ENCODE measurements at regions not wholly inside any gene's neighbourhood (a gene's known extent, or its start where the extent isn't known, plus 50 kb on each side); places are given as distances from the start of the nearest gene placed in this dataset.

DNA sequence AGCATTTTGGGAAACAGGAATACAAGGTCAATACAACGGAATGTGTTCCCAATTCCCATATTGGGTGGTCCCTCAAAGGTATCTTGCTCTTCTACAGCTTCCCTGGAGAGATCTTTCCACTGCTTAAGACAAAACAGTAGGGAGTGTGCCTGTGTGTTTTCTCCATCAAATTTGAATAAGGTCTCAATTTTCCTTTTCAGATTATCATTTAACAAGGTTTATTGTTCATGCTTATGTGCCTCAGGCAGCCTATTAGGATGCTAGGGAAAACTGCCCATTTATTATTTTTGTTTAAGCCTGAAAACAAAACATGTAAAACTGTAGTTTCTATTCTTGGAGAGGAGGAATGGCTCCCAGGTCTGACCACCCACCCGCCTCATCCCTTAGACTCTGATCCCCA is 622.7 kb downstream of the LMO4 start:
- no peaks in the 10 kb centered on the region for H3K4me1 ChIP-seq (ENCODE audit: control insufficient read depth in 2 of 3, insufficient read depth in 2 of 3, low read depth in 1 of 3, low read length in 3 of 3)
- no peak for TF ChIP-seq CTCF (IDR thresholded peaks at IDR 0.05; ENCODE audit: borderline replicate concordance, extremely low read depth, insufficient read depth)
- H3K27ac ChIP-seq (ENCODE audit: low read depth in 2 of 2, low read length in 2 of 2) = no peak overlapping the region
- DNase-seq (no peak), FAIRE-seq (no peak)
- H3K9me3 ChIP-seq (ENCODE audit: control insufficient read depth in 2 of 3, insufficient read depth in 1 of 3, low read length in 3 of 3) = no peaks in the 10 kb centered on the region
- intact Hi-C loops (cut with DNase I) = no loop called here
- H3K36me3 ChIP-seq (ENCODE audit: control insufficient read depth in 2 of 3, insufficient read depth in 3 of 3, low read length in 3 of 3) = no peaks in the 10 kb centered on the region
- no peak overlapping the region for H3K4me3 ChIP-seq (ENCODE audit: low read length in 3 of 3)
- no peak overlapping the region for H3K9ac ChIP-seq (ENCODE audit: low read length in 3 of 3)
- H3K27me3 ChIP-seq (ENCODE audit: control insufficient read depth, insufficient read depth, low read length) = no peaks in the 10 kb centered on the region

DNA sequence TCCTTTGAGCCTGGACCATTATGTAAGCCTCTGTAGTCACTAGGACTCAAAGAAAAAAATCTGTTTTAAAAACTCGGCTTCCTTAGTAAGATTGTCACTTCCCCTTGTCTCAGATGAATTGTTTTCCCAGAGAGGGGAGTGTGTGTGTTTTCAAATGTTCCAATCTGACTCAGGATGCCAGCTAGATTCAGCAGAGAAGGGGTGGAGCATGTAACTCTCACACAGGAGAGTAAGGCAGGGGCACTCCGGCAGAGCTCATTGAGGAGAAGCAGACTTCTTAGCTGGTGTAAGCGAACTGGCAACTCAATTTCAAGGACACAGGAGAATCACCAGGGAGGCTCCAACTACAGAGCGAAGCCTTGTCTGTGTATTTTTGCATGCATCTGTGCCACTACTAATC is 623.2 kb downstream of the LMO4 start:
- H3K9ac ChIP-seq (ENCODE audit: low read length in 3 of 3) = no peak overlapping the region
- no peak overlapping the region for H3K4me3 ChIP-seq (ENCODE audit: low read length in 3 of 3)
- no peaks in the 10 kb centered on the region for H3K4me1 ChIP-seq (ENCODE audit: control insufficient read depth in 2 of 3, insufficient read depth in 2 of 3, low read depth in 1 of 3, low read length in 3 of 3)
- H3K36me3 ChIP-seq (ENCODE audit: control insufficient read depth in 2 of 3, insufficient read depth in 3 of 3, low read length in 3 of 3) = no peaks in the 10 kb centered on the region
- no peak for TF ChIP-seq CTCF (IDR thresholded peaks at IDR 0.05; ENCODE audit: borderline replicate concordance, extremely low read depth, insufficient read depth)
- H3K27me3 ChIP-seq (ENCODE audit: control insufficient read depth, insufficient read depth, low read length) = no peaks in the 10 kb centered on the region
- H3K9me3 ChIP-seq (ENCODE audit: control insufficient read depth in 2 of 3, insufficient read depth in 1 of 3, low read length in 3 of 3) = no peaks in the 10 kb centered on the region
- intact Hi-C loops (cut with DNase I) = no loop called here
- DNase-seq (peak in 2 of 5 donors; percentile 26 to 59), FAIRE-seq (no peak)
- no peak overlapping the region for H3K27ac ChIP-seq (ENCODE audit: low read depth in 2 of 2, low read length in 2 of 2)

- TF ChIP-seq CTCF (IDR thresholded peaks at IDR 0.05; ENCODE audit: borderline replicate concordance, extremely low read depth, insufficient read depth) = no peak
- FAIRE-seq (no peak), DNase-seq (no peak)
- Histone ChIP-seq H3K36me3 (ENCODE audit: control insufficient read depth in 2 of 3, insufficient read depth in 3 of 3, low read length in 3 of 3) (no peaks in the 10 kb centered on the region), H3K9me3 (ENCODE audit: control insufficient read depth in 2 of 3, insufficient read depth in 1 of 3, low read length in 3 of 3) (no peaks in the 10 kb centered on the region), H3K27ac (ENCODE audit: low read depth in 2 of 2, low read length in 2 of 2) (no peak overlapping the region), H3K4me3 (ENCODE audit: low read length in 3 of 3) (no peak overlapping the region), H3K9ac (ENCODE audit: low read length in 3 of 3) (no peak overlapping the region), H3K4me1 (ENCODE audit: control insufficient read depth in 2 of 3, insufficient read depth in 2 of 3, low read depth in 1 of 3, low read length in 3 of 3) (no peaks in the 10 kb centered on the region), H3K27me3 (ENCODE audit: control insufficient read depth, insufficient read depth, low read length) (no peaks in the 10 kb centered on the region)
- intact Hi-C loops (cut with DNase I) = no loop called here
Observed at GRCh38 chr1:87953121-87953520, 624.4 kb downstream of the LMO4 start.

- Histone ChIP-seq H3K4me1 (ENCODE audit: control insufficient read depth in 2 of 3, insufficient read depth in 2 of 3, low read depth in 1 of 3, low read length in 3 of 3) (no peaks in the 10 kb centered on the region), H3K27me3 (ENCODE audit: control insufficient read depth, insufficient read depth, low read length) (no peaks in the 10 kb centered on the region), H3K9me3 (ENCODE audit: control insufficient read depth in 2 of 3, insufficient read depth in 1 of 3, low read length in 3 of 3) (no peaks in the 10 kb centered on the region), H3K9ac (ENCODE audit: low read length in 3 of 3) (no peak overlapping the region), H3K36me3 (ENCODE audit: control insufficient read depth in 2 of 3, insufficient read depth in 3 of 3, low read length in 3 of 3) (no peaks in the 10 kb centered on the region), H3K27ac (ENCODE audit: low read depth in 2 of 2, low read length in 2 of 2) (no peak overlapping the region), H3K4me3 (ENCODE audit: low read length in 3 of 3) (no peak overlapping the region)
- DNase-seq (peak; percentile 67 to 89 (median 68)), FAIRE-seq (peak; percentile 25)
- peak; percentile 76 for TF ChIP-seq CTCF (IDR thresholded peaks at IDR 0.05; ENCODE audit: borderline replicate concordance, extremely low read depth, insufficient read depth)
- intact Hi-C loops (cut with DNase I) = no loop called here
Observed at GRCh38 chr1:87953732-87954344, 625.2 kb downstream of the LMO4 start.
